ENCODE measurements at regions not wholly inside any gene's neighbourhood (a gene's known extent, or its start where the extent isn't known, plus 50 kb on each side); places are given as distances from the start of the nearest gene placed in this dataset.

GRCh38 chr3:154668187-154668586, 238.2 kb upstream of the GPR149 start:
- DNase-seq (ENCODE audit: low spot score), result no peak
- Histone ChIP-seq H3K79me2 (no peaks in the 10 kb centered on the region), H3K4me1 (ENCODE audit: insufficient read depth) (peaks cover 2% of the 10 kb centered on the region), H3K36me3 (replicated peaks; ENCODE audit: insufficient read depth, low read depth) (no peaks in the 10 kb centered on the region), H3K4me3 (no peak overlapping the region), H3K9me3 (ENCODE audit: low read depth) (no peaks in the 10 kb centered on the region), H3K4me2 (no peak overlapping the region), H3K27me3 (no peaks in the 10 kb centered on the region), H3K9me2 (replicated peaks; ENCODE audit: insufficient read depth) (no peaks in the 10 kb centered on the region), H4K20me1 (ENCODE audit: insufficient read depth, poor library complexity, severe bottlenecking) (no peaks in the 10 kb centered on the region), H3K27ac (no peak overlapping the region), H2AFZ (no peak overlapping the region)
- no peak for TF ChIP-seq EZH2 (IDR thresholded peaks at IDR 0.05; ENCODE audit: borderline replicate concordance)
- TF ChIP-seq CTCF (IDR thresholded peaks at IDR 0.05; ENCODE audit: poor library complexity), result no peak
- no peak for TF ChIP-seq EZH2phosphoT487 (IDR thresholded peaks at IDR 0.05; ENCODE audit: low read depth, severe bottlenecking, unreplicated experiment)
- WGBS (ENCODE audit: low lambda C conversion rate, missing lambda C conversion rate), result 67% methylated on average over 2 of the region's 2 CpGs

GRCh38 chr3:154666542-154666941, 236.6 kb upstream of the GPR149 start:
- WGBS (ENCODE audit: low lambda C conversion rate, missing lambda C conversion rate), result 96% methylated on average over 3 of the region's 3 CpGs
- DNase-seq (ENCODE audit: low spot score), result no peak
- Histone ChIP-seq H3K4me3 (no peak overlapping the region), H3K27ac (no peak overlapping the region), H3K4me1 (ENCODE audit: insufficient read depth) (peaks cover 5% of the 10 kb centered on the region), H3K9me3 (ENCODE audit: low read depth) (no peaks in the 10 kb centered on the region), H3K4me2 (no peak overlapping the region), H3K36me3 (replicated peaks; ENCODE audit: insufficient read depth, low read depth) (no peaks in the 10 kb centered on the region), H4K20me1 (ENCODE audit: insufficient read depth, poor library complexity, severe bottlenecking) (no peaks in the 10 kb centered on the region), H3K9me2 (replicated peaks; ENCODE audit: insufficient read depth) (no peaks in the 10 kb centered on the region), H2AFZ (no peak overlapping the region), H3K27me3 (no peaks in the 10 kb centered on the region), H3K79me2 (no peaks in the 10 kb centered on the region)
- TF ChIP-seq EZH2 (IDR thresholded peaks at IDR 0.05; ENCODE audit: borderline replicate concordance) (no peak), EZH2phosphoT487 (IDR thresholded peaks at IDR 0.05; ENCODE audit: low read depth, severe bottlenecking, unreplicated experiment) (no peak), CTCF (IDR thresholded peaks at IDR 0.05; ENCODE audit: poor library complexity) (no peak)

DNA sequence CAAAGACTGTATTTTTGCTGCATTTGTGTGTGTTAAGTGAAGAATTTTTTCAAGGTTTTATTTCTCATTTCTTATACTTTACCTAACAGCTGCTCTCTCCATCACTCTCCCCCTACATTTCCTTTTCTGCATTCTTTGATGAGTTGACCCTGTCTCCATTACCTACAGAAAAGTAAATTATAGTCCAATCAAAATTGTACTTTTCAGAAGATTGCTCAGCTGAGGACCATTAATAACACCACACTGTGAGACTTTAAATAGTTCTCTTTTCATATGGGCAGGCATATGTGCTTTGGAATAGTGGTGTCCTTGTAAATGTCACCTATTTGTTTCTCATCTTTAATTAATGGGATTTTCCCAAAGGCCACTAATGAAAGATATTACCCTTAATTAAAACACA, 234.7 kb upstream of the GPR149 start:
- no peaks in the 10 kb centered on the region for H4K20me1 ChIP-seq (ENCODE audit: insufficient read depth, poor library complexity, severe bottlenecking)
- peaks cover 5% of the 10 kb centered on the region for H3K4me1 ChIP-seq (ENCODE audit: insufficient read depth)
- TF ChIP-seq EZH2 (IDR thresholded peaks at IDR 0.05; ENCODE audit: borderline replicate concordance) (no peak), EZH2phosphoT487 (IDR thresholded peaks at IDR 0.05; ENCODE audit: low read depth, severe bottlenecking, unreplicated experiment) (no peak), CTCF (IDR thresholded peaks at IDR 0.05; ENCODE audit: poor library complexity) (no peak)
- no peak overlapping the region for H3K4me2 ChIP-seq
- no peak overlapping the region for H3K27ac ChIP-seq
- H3K36me3 ChIP-seq (replicated peaks; ENCODE audit: insufficient read depth, low read depth), result no peaks in the 10 kb centered on the region
- no peaks in the 10 kb centered on the region for H3K9me3 ChIP-seq (ENCODE audit: low read depth)
- no peak overlapping the region for H2AFZ ChIP-seq
- H3K79me2 ChIP-seq, result no peaks in the 10 kb centered on the region
- no peaks in the 10 kb centered on the region for H3K9me2 ChIP-seq (replicated peaks; ENCODE audit: insufficient read depth)
- no peak overlapping the region for H3K4me3 ChIP-seq
- no peak for DNase-seq (ENCODE audit: low spot score)
- H3K27me3 ChIP-seq, result no peaks in the 10 kb centered on the region

DNA sequence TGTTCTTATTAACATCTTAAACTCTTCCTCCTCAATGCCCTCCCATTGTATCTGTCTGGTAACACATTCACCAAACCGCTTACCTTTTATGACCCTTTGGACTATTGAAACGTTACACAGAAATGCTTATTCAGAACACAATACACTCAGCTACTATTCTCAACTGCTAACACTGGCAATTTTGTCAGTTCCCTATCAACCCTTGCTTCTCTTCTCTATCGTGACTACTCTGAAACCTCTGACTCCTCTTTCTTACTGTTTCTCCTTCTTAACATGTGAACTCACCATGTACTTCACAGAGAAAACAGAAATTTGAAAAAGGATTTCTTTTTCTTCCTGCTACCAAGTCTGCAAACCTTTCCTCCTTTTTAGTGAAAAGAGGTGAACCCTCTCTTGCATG, 232.9 kb upstream of the GPR149 start:
- H3K4me2 ChIP-seq, result peak overlapping the region; percentile 42
- no peak overlapping the region for H2AFZ ChIP-seq
- H3K9me2 ChIP-seq (replicated peaks; ENCODE audit: insufficient read depth), result no peaks in the 10 kb centered on the region
- H3K36me3 ChIP-seq (replicated peaks; ENCODE audit: insufficient read depth, low read depth), result no peaks in the 10 kb centered on the region
- no peak for DNase-seq (ENCODE audit: low spot score)
- no peaks in the 10 kb centered on the region for H3K79me2 ChIP-seq
- H3K9me3 ChIP-seq (ENCODE audit: low read depth), result no peaks in the 10 kb centered on the region
- H3K27me3 ChIP-seq, result no peaks in the 10 kb centered on the region
- no peak for TF ChIP-seq CTCF (IDR thresholded peaks at IDR 0.05; ENCODE audit: poor library complexity)
- TF ChIP-seq EZH2 (IDR thresholded peaks at IDR 0.05; ENCODE audit: borderline replicate concordance), result no peak
- no peak for TF ChIP-seq EZH2phosphoT487 (IDR thresholded peaks at IDR 0.05; ENCODE audit: low read depth, severe bottlenecking, unreplicated experiment)
- H4K20me1 ChIP-seq (ENCODE audit: insufficient read depth, poor library complexity, severe bottlenecking), result no peaks in the 10 kb centered on the region
- H3K4me1 ChIP-seq (ENCODE audit: insufficient read depth), result peaks cover 5% of the 10 kb centered on the region
- H3K4me3 ChIP-seq, result no peak overlapping the region
- 62% methylated on average over 3 of the region's 3 CpGs for WGBS (ENCODE audit: low lambda C conversion rate, missing lambda C conversion rate)
- no peak overlapping the region for H3K27ac ChIP-seq

All from hepatocyte (in vitro differentiated cells).